ENCODE measurements at regions not wholly inside any gene's neighbourhood (a gene's known extent, or its start where the extent isn't known, plus 50 kb on each side); places are given as distances from the start of the nearest gene placed in this dataset.

DNA sequence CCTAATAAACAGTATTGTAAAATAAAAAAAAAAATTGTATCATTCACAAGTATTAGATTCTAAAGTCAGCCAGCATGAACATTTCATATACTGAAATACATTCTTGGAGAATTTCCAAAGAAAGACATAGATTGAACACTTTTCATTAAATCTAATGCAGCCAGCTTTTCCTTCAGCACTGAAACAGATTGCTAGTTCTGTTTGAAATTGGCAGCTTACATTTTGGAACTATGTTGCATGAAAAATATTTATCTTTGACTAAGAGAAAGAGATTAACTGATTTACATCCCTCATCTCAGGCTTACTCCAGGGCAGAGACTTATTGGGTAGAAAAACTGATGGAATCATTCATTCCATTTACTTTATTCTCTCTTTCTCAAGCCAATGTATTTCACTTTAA is 272.7 kb downstream of the PDHA2 start:
- no peak for TF ChIP-seq HDAC6 (IDR thresholded peaks at IDR 0.05; ENCODE audit: unreplicated experiment)
- TF ChIP-seq, protein P1, sequence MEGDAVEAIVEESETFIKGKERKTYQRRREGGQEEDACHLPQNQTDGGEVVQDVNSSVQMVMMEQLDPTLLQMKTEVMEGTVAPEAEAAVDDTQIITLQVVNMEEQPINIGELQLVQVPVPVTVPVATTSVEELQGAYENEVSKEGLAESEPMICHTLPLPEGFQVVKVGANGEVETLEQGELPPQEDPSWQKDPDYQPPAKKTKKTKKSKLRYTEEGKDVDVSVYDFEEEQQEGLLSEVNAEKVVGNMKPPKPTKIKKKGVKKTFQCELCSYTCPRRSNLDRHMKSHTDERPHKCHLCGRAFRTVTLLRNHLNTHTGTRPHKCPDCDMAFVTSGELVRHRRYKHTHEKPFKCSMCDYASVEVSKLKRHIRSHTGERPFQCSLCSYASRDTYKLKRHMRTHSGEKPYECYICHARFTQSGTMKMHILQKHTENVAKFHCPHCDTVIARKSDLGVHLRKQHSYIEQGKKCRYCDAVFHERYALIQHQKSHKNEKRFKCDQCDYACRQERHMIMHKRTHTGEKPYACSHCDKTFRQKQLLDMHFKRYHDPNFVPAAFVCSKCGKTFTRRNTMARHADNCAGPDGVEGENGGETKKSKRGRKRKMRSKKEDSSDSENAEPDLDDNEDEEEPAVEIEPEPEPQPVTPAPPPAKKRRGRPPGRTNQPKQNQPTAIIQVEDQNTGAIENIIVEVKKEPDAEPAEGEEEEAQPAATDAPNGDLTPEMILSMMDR (IDR thresholded peaks at IDR 0.05 in 2 of 3, conservative IDR thresholded peaks at IDR 0.05 in 1 of 3; ENCODE audit: control insufficient read depth in 2 of 3, extremely low read depth in 1 of 3, insufficient read depth in 1 of 3, low read depth in 3 of 3, low read length in 3 of 3) = no peak
- TF ChIP-seq, protein P2, sequence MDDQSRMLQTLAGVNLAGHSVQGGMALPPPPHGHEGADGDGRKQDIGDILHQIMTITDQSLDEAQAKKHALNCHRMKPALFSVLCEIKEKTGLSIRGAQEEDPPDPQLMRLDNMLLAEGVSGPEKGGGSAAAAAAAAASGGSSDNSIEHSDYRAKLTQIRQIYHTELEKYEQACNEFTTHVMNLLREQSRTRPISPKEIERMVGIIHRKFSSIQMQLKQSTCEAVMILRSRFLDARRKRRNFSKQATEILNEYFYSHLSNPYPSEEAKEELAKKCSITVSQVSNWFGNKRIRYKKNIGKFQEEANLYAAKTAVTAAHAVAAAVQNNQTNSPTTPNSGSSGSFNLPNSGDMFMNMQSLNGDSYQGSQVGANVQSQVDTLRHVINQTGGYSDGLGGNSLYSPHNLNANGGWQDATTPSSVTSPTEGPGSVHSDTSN (IDR thresholded peaks at IDR 0.05; ENCODE audit: insufficient replicate concordance, low read depth, low read length) = no peak
- TF ChIP-seq SMC3 (IDR thresholded peaks at IDR 0.05; ENCODE audit: borderline replicate concordance, low read length) = no peak

Measured in GM12878 (cell line).